ENCODE measurements at regions not wholly inside any gene's neighbourhood (a gene's known extent, or its start where the extent isn't known, plus 50 kb on each side); places are given as distances from the start of the nearest gene placed in this dataset.

GRCh38 chr18:55093295-55093694 is 134.0 kb upstream of the CCDC68 start:
- TF ChIP-seq REST (IDR thresholded peaks at IDR 0.05; ENCODE audit: low read depth) (no peak), MAX (IDR thresholded peaks at IDR 0.05) (no peak), ZBTB7A (IDR thresholded peaks at IDR 0.05; ENCODE audit: low read depth) (no peak), USF1 (IDR thresholded peaks at IDR 0.05) (no peak), RAD21 (IDR thresholded peaks at IDR 0.05; ENCODE audit: low read depth) (no peak), CEBPB (IDR thresholded peaks at IDR 0.05) (no peak), EP300 (IDR thresholded peaks at IDR 0.05; ENCODE audit: borderline replicate concordance) (no peak), YY1 (IDR thresholded peaks at IDR 0.05; ENCODE audit: low read depth) (no peak), EGR1 (IDR thresholded peaks at IDR 0.05) (no peak), TCF12 (IDR thresholded peaks at IDR 0.05; ENCODE audit: low read depth) (no peak), FOXM1 (IDR thresholded peaks at IDR 0.05; ENCODE audit: borderline replicate concordance, low read depth) (no peak), TAF1 (IDR thresholded peaks at IDR 0.05; ENCODE audit: low read depth) (no peak), TEAD4 (IDR thresholded peaks at IDR 0.05) (no peak)
